H1 (cell line): ENCODE measurements at regions not wholly inside any gene's neighbourhood (a gene's known extent, or its start where the extent isn't known, plus 50 kb on each side); places are given as distances from the start of the nearest gene placed in this dataset.

ENCODE experiments used
- CTCF ChIA-PET: fragments of 300-600 bp; sonication (Branson Sonifier 250); formaldehyde crosslinking; loops from one replicate; lab custom pipeline; 2021; ENCODE audit not compliant: partially characterized antibody; lab: Charles Lee
- POLR2A ChIA-PET: fragments of 300-600 bp; sonication (Branson Sonifier 250); formaldehyde crosslinking; loops from one replicate; lab custom pipeline; 2021; ENCODE audit warnings: inconsistent platforms; ENCODE audit not compliant: partially characterized antibody; lab: Charles Lee
- DNase-seq, 2 experiments: peaks; one replicate each; pipeline versions ENCODE4 v3.0.0 to v3.0.0-alpha.2; 2010 to 2022; ENCODE audit warnings: low spot score in 2 of 2, low read depth in 1 of 2, mixed read lengths in 1 of 2
- FAIRE-seq: peaks from 2 replicates; lab custom pipeline; 2011; peaks lifted over from hg19 to GRCh38; lab: Jason Lieb, UNC
- H2AFZ ChIP-seq: 2 replicates; pipeline ENCODE4 v1.8.1; 2012; ENCODE audit warnings: low read length, inconsistent platforms
- H2AK5ac ChIP-seq: 2 replicates; pipeline ENCODE4 v1.6.1; 2013; ENCODE audit warnings: low read depth, low read length
- H2BK120ac ChIP-seq: replicated peaks from 2 replicates; pipeline ENCODE3; 2013; ENCODE audit warnings: low read depth, low read length, inconsistent platforms
- H2BK12ac ChIP-seq: 2 replicates; pipeline ENCODE4 v1.6.1; 2013; ENCODE audit warnings: low read depth, low read length
- H2BK15ac ChIP-seq: 2 replicates; pipeline ENCODE4 v1.6.1; 2013; ENCODE audit warnings: low read length
- H2BK20ac ChIP-seq: 2 replicates; pipeline ENCODE4 v1.6.1; 2013; ENCODE audit warnings: low read length
- H2BK5ac ChIP-seq: 2 replicates; pipeline ENCODE4 v1.6.1; 2013; ENCODE audit warnings: low read depth, low read length
- H3K14ac ChIP-seq: 2 replicates; pipeline ENCODE4 v1.6.1; 2013; ENCODE audit warnings: inconsistent platforms; ENCODE audit not compliant: insufficient read length
- H3K18ac ChIP-seq: 2 replicates; pipeline ENCODE4 v1.6.1; 2013; ENCODE audit warnings: low read length; ENCODE audit errors: extremely low read depth
- H3K23ac ChIP-seq: 2 replicates; pipeline ENCODE4 v1.6.1; 2013; ENCODE audit warnings: inconsistent platforms; ENCODE audit not compliant: insufficient read length
- H3K23me2 ChIP-seq: 2 replicates; pipeline ENCODE4 v1.6.1; 2013; ENCODE audit warnings: low read depth, low read length
- H3K27ac ChIP-seq: 2 replicates; pipeline ENCODE4 v1.6.1; 2011; ENCODE audit warnings: low read depth, low read length, inconsistent platforms
- H3K27me3 ChIP-seq, 4 experiments: replicated peaks in 1 of 4; 1 replicate in 1 of 4; 2 replicates in 3 of 4; pipeline versions ENCODE4 v1.6.1 to v1.8.1; 2011 to 2013; ENCODE audit warnings: low read length in 3 of 4, mild to moderate bottlenecking in 3 of 4, inconsistent platforms in 2 of 4, mixed read lengths in 2 of 4, moderate library complexity in 1 of 4; ENCODE audit not compliant: control insufficient read depth in 3 of 4, insufficient read depth in 3 of 4; ENCODE audit errors: extremely low read depth in 1 of 4
- H3K36me3 ChIP-seq, 4 experiments: 2 replicates each; pipeline versions ENCODE4 v1.6.1 to v1.8.1; 2011 to 2013; ENCODE audit warnings: mild to moderate bottlenecking in 4 of 4, low read length in 3 of 4, moderate library complexity in 2 of 4, control low read depth in 1 of 4, inconsistent platforms in 1 of 4; ENCODE audit not compliant: insufficient read depth in 4 of 4, control insufficient read depth in 2 of 4
- H3K4ac ChIP-seq: replicated peaks from 2 replicates; pipeline ENCODE3; 2013; ENCODE audit warnings: low read length, low read depth, mixed read lengths, inconsistent platforms; ENCODE audit not compliant: insufficient read length
- H3K4me1 ChIP-seq, 4 experiments: replicated peaks in 1 of 4; 1 replicate in 1 of 4; 2 replicates in 3 of 4; pipeline versions ENCODE4 v1.6.1 to v1.8.1; 2011 to 2013; ENCODE audit warnings: low read length in 3 of 4, inconsistent platforms in 2 of 4, mixed read lengths in 1 of 4; ENCODE audit not compliant: insufficient read depth in 4 of 4, control insufficient read depth in 3 of 4
- H3K4me2 ChIP-seq, 2 experiments: 2 replicates each; pipeline versions ENCODE4 v1.6.1 to v1.8.1; 2011 to 2013; ENCODE audit warnings: low read depth in 2 of 2, low read length in 2 of 2, control low read depth in 1 of 2, inconsistent platforms in 1 of 2, mild to moderate bottlenecking in 1 of 2; ENCODE audit not compliant: insufficient read depth in 1 of 2
- H3K4me3 ChIP-seq, 4 experiments: fragments of 200-600, 300-600 bp in 1 of 4; sonication (generic), shearing (Covaris generic), sonication (Bioruptor Twin) in 1 of 4; 2 replicates each; pipeline versions ENCODE4 v1.5.1 to v1.8.1; 2011 to 2016; ENCODE audit warnings: low read length in 4 of 4, low read depth in 3 of 4, control low read depth in 2 of 4, inconsistent platforms in 2 of 4, mild to moderate bottlenecking in 2 of 4, mixed read lengths in 1 of 4, moderate library complexity in 1 of 4; ENCODE audit not compliant: insufficient read depth in 2 of 4; ENCODE audit errors: extremely low read depth in 1 of 4
- H3K56ac ChIP-seq: replicated peaks from 2 replicates; pipeline ENCODE3; 2013; ENCODE audit warnings: low read depth, mild to moderate bottlenecking, mixed read lengths, low read length, inconsistent platforms; ENCODE audit not compliant: insufficient read length
- H3K79me1 ChIP-seq: 2 replicates; pipeline ENCODE4 v1.6.1; 2013; ENCODE audit warnings: low read depth, low read length, control low read depth
- H3K79me2 ChIP-seq, 2 experiments: 2 replicates each; pipeline versions ENCODE4 v1.6.1 to v1.8.1; 2012 to 2013; ENCODE audit warnings: low read length in 2 of 2, mild to moderate bottlenecking in 2 of 2, inconsistent platforms in 1 of 2; ENCODE audit not compliant: insufficient read depth in 2 of 2, control insufficient read depth in 1 of 2
- H3K9ac ChIP-seq, 4 experiments: replicated peaks in 1 of 4; 1 replicate in 1 of 4; 2 replicates in 3 of 4; pipeline versions ENCODE4 v1.6.1 to v1.8.1; 2011 to 2013; ENCODE audit warnings: low read depth in 3 of 4, low read length in 3 of 4, control low read depth in 2 of 4, mild to moderate bottlenecking in 2 of 4, moderate library complexity in 2 of 4, inconsistent platforms in 1 of 4; ENCODE audit errors: extremely low read depth in 1 of 4
- H3K9me3 ChIP-seq, 2 experiments: 2 replicates each; pipeline versions ENCODE4 v1.6.1 to v1.8.1; 2012 to 2013; ENCODE audit warnings: mild to moderate bottlenecking in 2 of 2, moderate library complexity in 2 of 2, control low read depth in 1 of 2, inconsistent platforms in 1 of 2, low read depth in 1 of 2, low read length in 1 of 2, mixed read lengths in 1 of 2; ENCODE audit not compliant: insufficient read depth in 2 of 2
- H4K20me1 ChIP-seq, 2 experiments: replicated peaks in 1 of 2; 2 replicates each; pipeline versions ENCODE3 to v1.8.1; 2011 to 2013; ENCODE audit warnings: inconsistent platforms in 2 of 2, low read length in 2 of 2, mild to moderate bottlenecking in 1 of 2; ENCODE audit not compliant: insufficient read depth in 2 of 2, control insufficient read depth in 1 of 2
- H4K5ac ChIP-seq: 2 replicates; pipeline ENCODE4 v1.6.1; 2013; ENCODE audit warnings: low read length, low read depth, mixed read lengths, inconsistent platforms; ENCODE audit not compliant: insufficient read length
- H4K8ac ChIP-seq: 2 replicates; pipeline ENCODE4 v1.8.0; 2013; ENCODE audit warnings: mild to moderate bottlenecking, moderate library complexity, low read length, inconsistent platforms; ENCODE audit not compliant: insufficient read depth; ENCODE audit errors: extremely low read depth
- H4K91ac ChIP-seq: replicated peaks from 2 replicates; pipeline ENCODE3; 2013; ENCODE audit warnings: low read length, mixed read lengths, inconsistent platforms; ENCODE audit not compliant: insufficient read length
- CTBP2 ChIP-seq: IDR thresholded peaks from 2 replicates; pipeline ENCODE4 v1.7.0; 2011; ENCODE audit warnings: borderline replicate concordance, mild to moderate bottlenecking, moderate library complexity, mixed read lengths, low read length; ENCODE audit not compliant: insufficient read depth, insufficient read length
- SIN3A ChIP-seq, 2 experiments: IDR thresholded peaks in 1 of 2; conservative IDR thresholded peaks in 1 of 2; 2 replicates each; pipeline ENCODE4 v1.6.1; 2011 to 2012; ENCODE audit warnings: low read length in 2 of 2, improper control_type of control experiment in 1 of 2, low read depth in 1 of 2, mild to moderate bottlenecking in 1 of 2
- SRF ChIP-seq: IDR thresholded peaks from 2 replicates; pipeline ENCODE4 v1.6.1; 2011; ENCODE audit warnings: mild to moderate bottlenecking, low read depth, low read length, moderate library complexity
- WGBS, 2 experiments: shearing (Covaris generic) in 1 of 2; methylation state at CpG; one replicate each; pipeline versions ENCODE4 v1.1.6 to v1.1.7; 2013 to 2015; ENCODE audit warnings: low lambda C conversion rate in 2 of 2, mixed read lengths in 2 of 2, inconsistent platforms in 1 of 2, low coverage in 1 of 2, missing lambda C conversion rate in 1 of 2; ENCODE audit not compliant: insufficient replicate concordance in 2 of 2, insufficient coverage in 1 of 2, insufficient read length in 1 of 2; ENCODE audit errors: extremely low coverage in 1 of 2, missing lambda C conversion rate in 1 of 2; 5-methylcytosine and 5-hydroxymethylcytosine counted together

- no peak for DNase-seq
- 70% methylated on average over 4 of the region's 4 CpGs; no CpG with 5 or more reads in 1 of the 2 experiments for WGBS, 2 experiments
- POLR2A ChIA-PET: interaction anchor here (0.5 kb wide), 1 partner anchor 649 kb away, joined by 3 read pairs; no protein-coding TSS in a partner anchor
Observed at GRCh38 chr16:86714166-86714565, 135.8 kb downstream of the FOXL1 start.

More at GRCh38 chr16:86714166-86714565, 135.8 kb downstream of the FOXL1 start:
- CTCF ChIA-PET: interaction anchor here (0.6 to 1.1 kb wide), 2 partner anchors 13 to 24 kb away, joined by 3 read pairs; no protein-coding TSS in a partner anchor
- Histone ChIP-seq H3K9me3 (no peaks in the 10 kb centered on the region), H3K27me3 (no peaks in the 10 kb centered on the region), H2BK120ac (no peak overlapping the region), H3K23ac (no peak overlapping the region), H2BK5ac (no peak overlapping the region), H3K4ac (no peak overlapping the region), H3K79me1 (no peaks in the 10 kb centered on the region), H3K9ac (no peak overlapping the region), H4K5ac (no peak overlapping the region), H3K4me2 (no peak overlapping the region), H3K27ac (no peak overlapping the region), H2BK12ac (no peak overlapping the region), H4K91ac (no peak overlapping the region), H2BK20ac (no peak overlapping the region), H3K36me3 (no peaks in the 10 kb centered on the region), H3K14ac (no peak overlapping the region), H2BK15ac (no peak overlapping the region), H3K18ac (no peak overlapping the region), H3K56ac (no peak overlapping the region), H4K8ac (no peak overlapping the region), H2AK5ac (no peak overlapping the region), H3K4me1 (peaks cover 0 to 9% (median 0%) of the 10 kb centered on the region in 4 experiments; a peak in 2 of 7 replicates), H3K4me3 (no peak overlapping the region), H3K23me2 (no peaks in the 10 kb centered on the region), H4K20me1 (no peaks in the 10 kb centered on the region)
- peak; percentile 32 for FAIRE-seq
- no peak for TF ChIP-seq SRF
- peak in 1 of 2 experiments; percentile 55; a peak in 1 of 4 replicates for TF ChIP-seq SIN3A (conservative IDR thresholded peaks at IDR 0.05 in 1 of 2, IDR thresholded peaks at IDR 0.05 in 1 of 2; ENCODE audit: low read depth in 1 of 2, low read length in 2 of 2)
- no peak for TF ChIP-seq CTBP2
- TF ChIP-seq, all 59 proteins: peak for 1
- Histone ChIP-seq H2AFZ (no peak overlapping the region), H3K79me2 (no peaks in the 10 kb centered on the region)
